Erythroblast (primary cell): ENCODE measurements at regions not wholly inside any gene's neighbourhood (a gene's known extent, or its start where the extent isn't known, plus 50 kb on each side); places are given as distances from the start of the nearest gene placed in this dataset.

Experiments
- DNase-seq, 2 experiments: peaks; one replicate each; lab custom pipeline; 2025; lab: John Stamatoyannopoulos, UW
- GATA1 ChIP-seq: IDR thresholded peaks from 2 replicates; pipeline ENCODE4 v1.6.1; 2011; ENCODE audit warnings: low read depth, mild to moderate bottlenecking, control low read depth, low read length, moderate library complexity
- POLR2A ChIP-seq: IDR thresholded peaks from 2 replicates; pipeline ENCODE4 v1.6.1; 2011; ENCODE audit warnings: mild to moderate bottlenecking, low read length

GRCh38 chr7:51477819-51478218 is 161.2 kb upstream of the COBL start:
- TF ChIP-seq POLR2A (no peak), GATA1 (no peak)
- no peak for DNase-seq

GRCh38 chr7:51477323-51477722 is 160.7 kb upstream of the COBL start:
- TF ChIP-seq POLR2A (no peak), GATA1 (no peak)
- no peak for DNase-seq

GRCh38 chr7:51476026-51476425 is 159.4 kb upstream of the COBL start:
- no peak for DNase-seq
- TF ChIP-seq GATA1 (no peak), POLR2A (no peak)

GRCh38 chr7:51472873-51473272 is 156.3 kb upstream of the COBL start:
- TF ChIP-seq GATA1 (no peak), POLR2A (no peak)
- DNase-seq: no peak

GRCh38 chr7:51471981-51472296 is 155.3 kb upstream of the COBL start:
- TF ChIP-seq GATA1 (no peak), POLR2A (no peak)
- DNase-seq: no peak

GRCh38 chr7:51471210-51471980 is 154.8 kb upstream of the COBL start:
- no peak for DNase-seq
- no peak for TF ChIP-seq POLR2A
- TF ChIP-seq GATA1: no peak

GRCh38 chr7:51467384-51468017 is 150.9 kb upstream of the COBL start:
- no peak for DNase-seq

GRCh38 chr7:51459809-51460208 is 143.2 kb upstream of the COBL start:
- TF ChIP-seq POLR2A (no peak), GATA1 (no peak)
- no peak for DNase-seq

More at GRCh38 chr7:51467384-51468017, 150.9 kb upstream of the COBL start:
- TF ChIP-seq POLR2A: no peak
- TF ChIP-seq GATA1: no peak

- DNase-seq: no peak
- TF ChIP-seq GATA1: no peak
- TF ChIP-seq POLR2A: no peak
These were observed 142.1 kb upstream of the COBL start for GRCh38 chr7:51458693-51459092.

GRCh38 chr7:51457079-51457478 is 140.5 kb upstream of the COBL start:
- DNase-seq: no peak
- TF ChIP-seq POLR2A: no peak

- TF ChIP-seq GATA1 (no peak), POLR2A (no peak)
These were observed 139.9 kb upstream of the COBL start for GRCh38 chr7:51456431-51457060.

GRCh38 chr7:51455948-51456347 is 139.3 kb upstream of the COBL start:
- no peak for DNase-seq
- TF ChIP-seq POLR2A (no peak), GATA1 (no peak)

More at GRCh38 chr7:51456431-51457060, 139.9 kb upstream of the COBL start:
- no peak for DNase-seq

- no peak for DNase-seq
- TF ChIP-seq POLR2A: no peak
- no peak for TF ChIP-seq GATA1
These were observed 138.9 kb upstream of the COBL start for GRCh38 chr7:51455513-51455912.

- no peak for TF ChIP-seq POLR2A
- no peak for DNase-seq
These were observed 138.5 kb upstream of the COBL start for GRCh38 chr7:51455086-51455485.

- no peak for DNase-seq
- TF ChIP-seq GATA1 (no peak), POLR2A (no peak)
These were observed 136.1 kb upstream of the COBL start for GRCh38 chr7:51452694-51453093.
